CD4-positive, alpha-beta T cell treated with Interleukin-12 subunit alpha and Interleukin-12 subunit beta, for 1 hour (primary cell): ENCODE measurements at regions not wholly inside any gene's neighbourhood (a gene's known extent, or its start where the extent isn't known, plus 50 kb on each side); places are given as distances from the start of the nearest gene placed in this dataset.

Source experiments
- DNase-seq: peaks from one replicate; pipeline ENCODE4 v3.0.0-alpha.2; 2020

DNA sequence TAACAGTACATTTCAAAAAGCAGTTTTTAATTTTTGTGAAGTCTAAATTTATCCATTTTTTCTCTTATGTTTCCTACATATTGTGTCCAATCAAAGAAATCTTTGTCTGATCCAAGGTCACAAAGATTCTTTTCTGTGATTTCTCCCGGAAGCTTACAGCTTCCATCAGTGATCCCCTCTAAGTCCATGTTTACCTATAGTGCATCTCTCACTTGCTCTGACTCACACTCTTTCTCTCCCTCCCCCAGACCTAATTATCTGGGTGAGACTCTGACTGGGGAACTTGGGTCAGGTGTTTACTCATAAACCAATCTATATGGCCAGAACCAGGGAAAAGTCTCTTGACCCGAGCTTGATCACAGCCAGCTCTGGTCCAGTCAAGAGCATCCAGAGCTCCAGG, 224.4 kb downstream of the SPTSSA start:
- no peak for DNase-seq

DNA sequence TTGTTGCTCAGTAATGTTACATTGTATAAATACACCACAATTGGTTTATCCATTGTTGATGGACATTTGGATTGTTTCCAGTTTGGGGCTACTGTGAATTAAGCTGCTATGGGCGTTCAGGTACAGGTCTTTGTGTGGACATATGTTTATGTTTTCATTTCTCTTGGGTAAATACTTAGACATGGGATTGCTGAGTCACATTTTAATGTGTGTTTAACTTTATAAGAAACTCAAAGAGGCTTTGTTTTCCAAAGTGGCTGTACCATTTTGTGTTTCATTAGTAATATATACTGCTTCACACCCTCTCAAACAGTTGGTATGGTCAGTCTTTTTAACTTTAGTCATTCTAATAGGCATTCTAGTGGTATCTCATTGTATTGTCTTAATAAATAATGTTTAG, 225.0 kb downstream of the SPTSSA start:
- DNase-seq: no peak

GRCh38 chr14:34235643-34236300, 226.3 kb downstream of the SPTSSA start:
- no peak for DNase-seq

DNA sequence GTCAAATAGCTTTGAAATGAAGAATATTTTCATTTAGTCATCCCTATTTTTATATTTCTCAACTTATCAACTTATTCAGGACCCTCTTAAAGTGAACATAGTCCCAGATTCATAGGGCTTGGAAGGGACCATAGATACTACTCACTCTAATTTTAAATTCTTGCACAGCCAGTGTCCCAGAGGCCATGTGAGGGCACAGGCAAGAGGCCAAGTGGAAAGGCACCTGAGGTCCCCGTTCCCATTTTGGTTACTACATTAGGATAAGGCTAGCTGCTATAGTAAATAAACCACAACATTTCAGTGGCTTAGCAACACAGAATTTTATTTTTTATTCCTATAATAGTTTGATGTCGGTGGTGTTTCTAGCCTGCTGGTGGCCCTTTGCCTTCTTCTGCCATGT, 227.8 kb downstream of the SPTSSA start:
- no peak for DNase-seq

DNA sequence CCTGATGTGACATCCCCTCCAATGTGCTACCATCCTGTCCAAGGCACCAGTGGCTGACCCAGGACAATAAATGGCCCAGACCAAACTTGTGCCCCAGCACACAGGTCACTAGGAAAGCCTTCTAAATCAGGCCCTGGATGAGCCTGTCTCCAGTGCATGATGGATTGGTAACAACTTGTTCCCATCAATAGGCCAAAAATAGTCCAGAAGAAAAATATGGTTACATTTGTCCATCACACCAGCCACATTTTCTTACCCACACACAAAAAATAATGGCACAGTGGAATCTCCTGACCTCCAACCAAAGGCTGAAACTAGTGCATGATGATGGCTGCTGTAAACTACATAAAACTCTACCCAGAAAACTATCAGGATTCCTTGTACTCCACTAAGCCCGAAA, 228.4 kb downstream of the SPTSSA start:
- no peak for DNase-seq

- no peak for DNase-seq
Observed at GRCh38 chr14:34232790-34233189, 229.2 kb downstream of the SPTSSA start.

- no peak for DNase-seq
Observed at GRCh38 chr14:34231626-34232025, 230.4 kb downstream of the SPTSSA start.

- no peak for DNase-seq
Observed at GRCh38 chr14:34229140-34229539, 232.9 kb downstream of the SPTSSA start.

GRCh38 chr14:34228650-34228976, 233.4 kb downstream of the SPTSSA start:
- no peak for DNase-seq

GRCh38 chr14:34227834-34228649, 234.0 kb downstream of the SPTSSA start:
- peak; percentile 56 for DNase-seq

DNA sequence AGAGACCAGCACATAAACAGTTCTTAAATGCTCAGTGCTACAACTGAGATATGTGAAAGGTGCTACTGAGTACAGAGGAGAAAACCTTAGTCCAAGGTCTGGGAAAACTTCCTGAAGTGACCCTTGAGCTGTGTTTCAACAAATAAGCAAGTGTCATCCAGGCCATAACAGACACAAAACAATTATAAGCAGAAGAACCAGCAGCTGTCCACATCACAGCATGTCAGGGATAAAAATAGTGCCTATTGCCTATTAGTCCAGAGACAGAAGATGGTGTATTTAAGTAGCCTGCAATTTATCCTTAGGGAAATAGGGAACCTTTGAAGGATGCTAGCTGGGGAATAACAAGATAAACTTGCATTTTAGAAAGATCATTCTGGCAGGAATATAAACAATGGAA, 237.8 kb downstream of the SPTSSA start:
- no peak for DNase-seq

- DNase-seq: no peak
Observed at GRCh38 chr14:34223373-34224148, 238.5 kb downstream of the SPTSSA start.

DNA sequence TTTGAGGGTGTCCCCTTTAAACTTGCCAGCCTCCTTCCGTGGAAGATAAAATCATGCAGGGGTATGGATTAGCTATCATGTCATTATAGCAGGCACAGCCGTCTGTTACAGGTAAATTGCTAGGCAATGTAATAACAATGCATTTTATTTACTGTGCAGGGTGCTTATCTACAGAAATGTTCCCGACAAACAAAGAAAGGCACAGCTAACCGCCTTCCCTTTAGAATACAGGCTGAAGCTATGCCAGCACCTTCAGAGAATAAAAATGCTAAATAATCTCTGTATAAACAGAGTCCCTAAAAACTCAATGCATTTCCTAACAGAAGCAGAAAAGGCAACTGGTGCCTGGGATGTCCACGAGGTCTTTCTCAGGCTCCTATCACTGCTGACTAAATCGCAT, 239.2 kb downstream of the SPTSSA start:
- DNase-seq: no peak

DNA sequence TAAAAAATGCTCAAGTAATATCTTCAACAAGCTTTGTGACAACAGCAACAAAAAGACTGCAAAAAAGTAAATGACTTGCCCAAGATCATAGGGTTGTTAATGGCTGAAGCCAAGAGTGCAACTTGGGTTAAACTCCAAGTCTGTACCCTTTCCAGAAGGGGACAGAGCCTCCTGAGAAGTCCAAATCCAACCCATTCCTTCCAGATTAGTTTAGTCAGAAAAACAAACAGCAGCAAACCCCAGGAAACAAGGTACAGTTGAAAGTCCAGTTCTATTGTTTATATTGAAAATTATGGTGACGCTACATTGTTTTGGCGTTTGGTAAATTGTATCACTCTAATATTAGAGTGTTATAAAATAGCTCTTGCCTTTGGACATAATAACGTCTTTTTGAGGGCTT, 239.9 kb downstream of the SPTSSA start:
- DNase-seq: no peak

DNA sequence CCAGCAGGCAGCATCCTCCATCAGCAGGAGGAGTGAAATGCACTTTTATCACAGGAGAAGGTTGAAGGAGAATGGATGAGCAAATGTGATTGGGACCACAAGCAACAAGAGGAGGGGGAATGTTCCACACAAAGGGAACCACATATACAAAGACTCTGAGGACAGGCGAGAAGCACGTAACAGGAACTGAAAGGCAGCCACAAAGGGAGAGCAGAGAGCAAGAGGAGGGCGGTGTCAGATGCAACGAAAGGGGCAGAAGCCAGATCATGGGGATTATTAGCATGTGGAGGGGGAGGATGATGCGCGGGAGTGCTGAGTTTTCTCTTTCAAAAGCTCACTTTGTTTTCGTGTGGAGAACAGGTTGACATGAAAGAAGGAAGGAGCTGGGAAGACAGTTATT, 241.1 kb downstream of the SPTSSA start:
- DNase-seq: no peak

GRCh38 chr14:34220378-34220706, 241.7 kb downstream of the SPTSSA start:
- no peak for DNase-seq

DNA sequence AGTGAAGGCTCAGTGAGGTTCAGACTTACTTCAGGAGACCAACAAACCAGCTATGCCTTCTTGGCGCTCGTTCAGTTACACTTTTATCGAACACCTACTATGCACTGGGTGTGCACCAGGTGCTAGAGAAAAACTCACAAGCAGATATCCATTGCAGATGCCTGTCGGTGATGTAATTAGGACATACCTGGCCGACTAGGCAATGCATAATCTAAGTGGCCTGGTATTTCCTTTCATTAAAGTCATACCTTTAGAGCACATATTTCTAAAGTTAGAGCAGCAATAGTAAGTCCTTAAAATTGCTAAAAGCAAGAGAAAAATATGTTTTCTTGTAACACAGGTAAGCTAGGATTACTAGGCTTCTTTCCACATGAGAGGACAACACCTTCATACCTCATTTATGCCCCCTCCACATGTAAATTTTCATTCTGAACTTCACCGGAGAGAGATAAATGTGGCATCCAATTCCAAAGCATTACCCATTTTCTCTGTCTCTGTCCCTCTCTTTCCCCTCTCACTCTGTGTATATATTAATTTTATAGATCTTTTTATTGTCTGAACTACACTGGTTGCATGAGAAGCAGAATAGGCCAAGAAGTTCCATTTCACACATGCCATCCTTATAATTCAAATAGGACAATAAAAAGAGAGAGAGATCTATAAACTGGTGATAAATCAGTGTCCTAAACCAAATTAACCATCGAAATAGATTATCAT, 242.2 kb downstream of the SPTSSA start:
- no peak for DNase-seq

DNA sequence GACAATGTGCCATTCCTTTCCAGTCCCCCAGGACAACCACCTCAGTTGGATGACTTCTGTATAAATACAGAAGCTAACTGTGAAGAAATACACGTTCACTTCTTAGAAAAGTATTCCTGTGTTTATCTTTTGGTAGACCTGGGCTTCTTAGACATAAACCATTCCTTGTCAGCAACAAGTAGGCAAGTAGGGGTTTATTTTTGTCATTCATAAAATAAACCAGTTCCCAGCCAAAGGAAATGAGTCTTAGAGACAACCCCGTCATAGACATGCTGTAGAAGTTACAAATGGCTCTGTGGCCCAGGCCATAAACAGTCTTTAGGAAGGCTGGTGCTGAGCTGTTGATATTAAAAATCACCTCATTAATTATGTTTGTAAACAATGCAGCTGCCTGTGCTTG, 243.2 kb downstream of the SPTSSA start:
- DNase-seq: no peak

- no peak for DNase-seq
Observed at GRCh38 chr14:34214961-34215360, 247.1 kb downstream of the SPTSSA start.

- no peak for DNase-seq
Observed at GRCh38 chr14:34213332-34213731, 248.7 kb downstream of the SPTSSA start.

DNA sequence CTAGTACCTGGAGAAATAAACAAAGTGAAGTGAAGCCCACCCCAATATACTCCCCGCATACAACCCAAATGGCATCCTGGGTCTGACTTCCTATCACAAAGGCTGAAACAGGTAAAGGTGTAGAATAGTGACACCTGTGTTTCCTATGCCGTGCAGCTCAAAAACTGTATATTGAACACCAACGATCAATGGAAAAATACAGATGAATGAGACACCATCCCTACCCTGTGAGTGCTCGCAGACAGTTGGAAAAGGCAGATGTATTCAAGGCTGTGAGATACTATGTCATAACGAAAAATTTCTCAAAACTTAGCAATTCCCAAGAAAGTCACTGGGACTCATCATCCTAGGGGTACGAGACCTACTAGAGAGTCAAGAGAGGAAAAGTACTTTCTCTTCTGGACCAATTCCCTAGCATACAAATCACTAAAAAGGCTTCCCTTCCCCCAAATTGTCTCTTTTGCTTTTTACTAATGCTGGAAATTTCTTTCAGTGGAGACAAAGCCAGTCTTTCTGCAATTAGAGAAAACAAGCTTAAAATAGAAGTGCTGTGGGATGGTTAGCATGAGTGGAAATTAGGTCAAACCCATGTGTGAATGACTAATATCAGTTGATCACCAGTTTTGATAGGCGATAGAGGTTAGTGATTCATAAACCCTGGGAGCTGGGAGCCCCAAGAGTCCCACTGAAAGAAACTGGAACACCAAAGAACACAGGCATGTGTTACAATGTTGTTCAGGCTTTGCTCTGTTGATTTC, 249.7 kb downstream of the SPTSSA start:
- no peak for DNase-seq

GRCh38 chr14:34211732-34212131, 250.3 kb downstream of the SPTSSA start:
- no peak for DNase-seq

DNA sequence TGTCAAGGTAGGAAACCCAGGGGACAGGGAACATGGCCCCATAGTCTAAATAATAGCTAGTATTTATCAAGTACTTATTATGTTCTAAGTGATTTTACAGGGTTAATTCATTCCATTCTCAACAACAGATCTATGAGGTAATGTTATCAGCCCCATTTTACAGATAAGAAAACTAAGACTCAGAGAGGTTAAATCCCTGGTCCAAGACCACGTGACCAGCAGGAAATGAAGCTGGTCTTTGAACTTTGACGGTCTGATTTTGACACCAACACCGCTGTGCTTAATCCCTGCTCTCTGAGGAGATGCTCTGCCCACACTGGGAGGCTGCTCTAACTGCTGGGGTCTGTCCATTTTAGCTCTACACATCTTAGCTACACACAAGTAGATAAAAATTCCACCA, 253.5 kb downstream of the SPTSSA start:
- DNase-seq: no peak
